ENCODE measurements at regions not wholly inside any gene's neighbourhood (a gene's known extent, or its start where the extent isn't known, plus 50 kb on each side); places are given as distances from the start of the nearest gene placed in this dataset.
"Not testable (repeated sequence)": the region's sequence is repeated elsewhere in the genome, so short reads cannot be mapped to it uniquely, and the experiment has no call there.

DNA sequence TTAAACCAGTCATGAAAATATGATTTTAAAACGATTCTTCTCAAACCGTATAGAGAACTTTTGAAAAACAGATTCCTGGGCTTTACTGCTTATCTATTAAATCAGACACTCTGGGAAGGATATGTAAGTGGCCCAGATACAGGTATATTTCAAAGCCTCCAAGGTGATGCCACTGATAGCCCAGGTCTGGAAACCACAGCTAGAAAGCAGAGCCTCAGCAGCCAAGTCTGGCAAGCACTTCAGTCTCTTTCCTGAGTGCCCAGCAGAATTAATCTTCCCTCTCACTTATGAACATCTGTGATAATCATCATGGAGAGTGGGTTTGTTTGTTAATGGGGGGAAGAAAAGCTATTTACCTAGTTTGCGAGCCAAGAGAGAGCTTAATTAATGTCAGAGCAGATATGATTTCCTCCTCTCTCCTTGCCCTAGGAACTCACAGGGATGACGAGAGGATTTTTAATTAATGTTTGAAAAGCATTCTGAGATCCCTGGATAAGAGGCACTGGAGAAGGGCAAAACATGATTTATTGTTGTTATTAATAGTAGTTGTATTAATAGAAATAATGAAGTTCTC is 368.4 kb downstream of the TLE1 start:
- DNase-seq = no peak

- DNase-seq = no peak
These were observed 370.8 kb downstream of the TLE1 start for GRCh38 chr9:81318571-81318970.

GRCh38 chr9:81317939-81318338 is 371.4 kb downstream of the TLE1 start:
- DNase-seq = no peak

- no peak for DNase-seq
These were observed 372.1 kb downstream of the TLE1 start for GRCh38 chr9:81317223-81317622.

DNA sequence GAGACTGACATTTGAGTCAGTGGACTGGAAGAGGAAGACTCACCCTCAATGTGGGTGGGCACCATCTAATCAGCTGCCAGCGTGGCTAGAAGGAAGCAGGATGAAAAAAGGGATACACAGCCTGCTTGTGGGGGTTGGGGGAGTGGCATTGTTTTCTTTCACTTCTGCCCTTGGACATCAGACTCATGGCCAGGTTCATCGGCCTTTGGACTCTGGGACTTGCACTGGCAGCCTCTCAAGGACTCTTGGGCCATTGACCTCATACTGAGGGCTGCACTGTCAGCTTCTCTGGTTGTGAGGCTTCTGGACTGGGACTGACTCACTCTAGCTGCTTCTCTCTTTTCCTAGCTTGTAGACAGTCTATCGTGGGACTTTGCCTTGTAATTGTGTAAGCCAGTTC is 374.9 kb downstream of the TLE1 start:
- no peak for DNase-seq

GRCh38 chr9:81313877-81314276 is 375.5 kb downstream of the TLE1 start:
- DNase-seq = no peak

- no peak for DNase-seq
These were observed 377.0 kb downstream of the TLE1 start for GRCh38 chr9:81312346-81312745.

DNA sequence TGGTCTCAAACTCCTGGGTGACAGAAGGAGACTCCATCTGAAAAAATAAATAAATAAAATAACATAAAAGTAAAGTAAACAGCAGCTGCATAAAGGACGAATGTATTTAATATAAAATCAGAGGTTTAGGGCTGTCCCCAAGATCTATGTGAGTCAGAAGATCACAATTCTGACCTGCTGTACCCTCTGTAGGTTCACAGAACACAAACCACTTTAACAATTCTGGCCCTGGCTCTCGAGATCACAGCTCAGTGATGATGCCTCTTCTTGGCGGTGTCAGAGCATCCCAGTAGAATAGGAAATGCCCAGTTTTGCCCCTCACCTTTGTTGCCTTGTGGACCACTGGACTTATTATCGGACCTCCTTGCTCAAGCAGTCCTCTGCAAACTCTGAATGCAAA is 380.9 kb downstream of the TLE1 start:
- DNase-seq = no peak

DNA sequence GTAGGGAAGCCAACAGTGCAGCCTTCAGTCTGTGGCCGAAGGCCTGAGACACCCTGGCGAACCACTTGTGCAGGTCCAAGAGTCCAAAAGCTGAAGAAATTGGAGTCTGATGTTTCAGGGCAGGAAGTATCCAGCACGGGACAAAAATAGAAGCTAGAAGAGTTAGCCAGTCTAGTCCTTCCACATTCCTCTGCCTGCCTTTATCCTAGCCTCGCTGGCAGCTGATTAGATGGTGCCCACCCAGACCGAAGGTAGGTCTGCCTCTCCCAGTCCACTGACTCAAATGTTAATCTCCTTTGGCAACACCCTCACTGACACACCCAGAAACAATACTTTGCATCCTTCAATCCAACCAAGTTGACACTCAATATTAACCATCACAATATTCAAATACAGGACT is 381.6 kb downstream of the TLE1 start:
- not testable (repeated sequence) for DNase-seq

- no peak for DNase-seq
These were observed 383.7 kb downstream of the TLE1 start for GRCh38 chr9:81305561-81306182.

- DNase-seq = no peak
These were observed 385.7 kb downstream of the TLE1 start for GRCh38 chr9:81303658-81304057.

- DNase-seq = no peak
These were observed 395.7 kb downstream of the TLE1 start for GRCh38 chr9:81293651-81294050.

DNA sequence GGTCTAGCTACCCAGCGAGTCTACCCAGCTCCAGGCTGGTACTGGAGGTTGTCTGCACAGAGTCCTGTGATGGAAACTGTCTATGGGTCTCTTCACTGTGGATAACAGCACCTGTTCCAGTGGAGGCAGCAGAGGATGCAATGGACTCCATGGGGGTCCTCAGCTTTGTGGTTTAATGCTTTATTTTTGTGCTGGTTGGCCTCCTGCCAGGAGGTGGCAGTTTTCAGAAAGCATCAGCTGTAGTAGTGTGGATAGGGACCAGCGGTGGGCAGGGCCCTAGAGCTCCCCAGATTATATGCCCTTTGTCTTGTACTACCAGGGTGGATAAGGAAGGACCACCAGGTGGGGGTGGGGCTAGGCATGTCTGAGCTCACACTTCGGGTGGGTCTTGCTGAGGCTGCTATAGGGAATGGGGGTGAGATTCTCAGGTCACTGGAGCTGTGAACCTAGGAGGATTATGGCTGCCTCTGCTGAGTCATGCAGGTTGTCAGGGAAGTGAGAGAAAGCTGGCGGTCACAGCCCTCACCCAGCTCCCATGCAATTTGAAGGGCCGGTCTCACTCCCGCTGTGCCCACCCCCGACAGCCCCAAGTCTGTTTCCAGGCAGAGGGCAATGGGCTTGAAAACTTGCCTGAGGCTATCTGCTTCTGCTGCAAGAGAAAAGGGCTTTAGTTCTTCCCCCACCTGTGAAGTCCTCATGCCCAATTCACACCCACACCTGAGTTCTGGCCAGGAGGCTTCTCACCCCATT is 397.1 kb downstream of the TLE1 start:
- DNase-seq = no peak

DNA sequence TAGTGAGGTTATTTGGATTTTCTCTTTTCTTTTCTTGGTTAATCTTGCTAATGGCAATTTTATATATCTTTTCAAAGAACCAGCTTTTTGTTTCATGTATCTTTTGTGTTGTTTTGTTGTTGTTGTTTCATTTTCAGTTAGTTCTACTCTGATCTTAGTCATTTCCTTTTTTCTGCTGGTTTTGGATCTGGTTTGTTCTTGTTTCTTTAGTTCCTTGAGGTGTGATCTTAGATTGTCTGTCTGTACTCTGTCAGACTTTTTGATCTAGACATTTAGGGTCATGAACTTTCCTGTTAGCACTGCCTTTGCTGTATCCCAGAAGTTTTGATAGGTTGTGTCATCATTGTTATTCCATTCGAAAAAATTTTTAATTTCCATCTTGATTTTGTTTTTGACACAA is 399.7 kb downstream of the TLE1 start:
- peak; percentile 1 for DNase-seq

GRCh38 chr9:81268048-81268447 is 421.3 kb downstream of the TLE1 start:
- DNase-seq = no peak

- no peak for DNase-seq
These were observed 422.7 kb downstream of the TLE1 start for GRCh38 chr9:81266674-81267073.

- no peak for DNase-seq
These were observed 423.3 kb downstream of the TLE1 start for GRCh38 chr9:81266086-81266485.

GRCh38 chr9:81264516-81264915 is 424.8 kb downstream of the TLE1 start:
- DNase-seq = no peak

- DNase-seq = no peak
These were observed 429.5 kb downstream of the TLE1 start for GRCh38 chr9:81259896-81260295.

GRCh38 chr9:81256368-81256767 is 433.0 kb downstream of the TLE1 start:
- no peak for DNase-seq

- no peak for DNase-seq
These were observed 438.7 kb downstream of the TLE1 start for GRCh38 chr9:81250606-81251005.

GRCh38 chr9:81250041-81250440 is 439.3 kb downstream of the TLE1 start:
- no peak for DNase-seq

GRCh38 chr9:81245254-81245956 is 443.9 kb downstream of the TLE1 start:
- DNase-seq = no peak

DNA sequence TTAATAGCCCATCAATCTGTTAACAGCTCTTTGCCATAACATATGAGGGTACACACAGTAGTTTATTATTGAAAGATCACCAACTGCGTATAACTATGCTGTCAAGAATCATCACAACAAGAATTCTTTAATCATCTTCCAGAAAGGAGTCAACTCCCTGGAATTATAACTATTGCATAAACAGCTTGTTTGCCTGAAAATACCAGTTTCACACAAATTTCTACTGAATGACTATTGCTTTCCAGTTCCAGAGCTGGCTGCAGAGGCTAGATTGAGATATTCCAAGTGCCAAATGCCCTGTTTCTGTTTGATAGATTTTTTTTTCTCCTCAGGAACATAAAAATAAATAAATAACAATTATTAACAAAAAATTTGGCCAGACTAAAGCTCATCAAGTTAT is 444.7 kb downstream of the TLE1 start:
- no peak for DNase-seq

Data from activated CD4-positive, alpha-beta T cell treated with anti-CD3 and anti-CD28 coated beads, Interleukin-2, Interleukin-6, amounts not matched to agents 100 ng/mL and 50 ng/mL, durations not matched to agents 16 hours and 8 hours (primary cell).